ENCODE measurements at regions not wholly inside any gene's neighbourhood (a gene's known extent, or its start where the extent isn't known, plus 50 kb on each side); places are given as distances from the start of the nearest gene placed in this dataset.

- TF ChIP-seq CTCF (IDR thresholded peaks at IDR 0.05): no peak
- TF ChIP-seq POLR2A (IDR thresholded peaks at IDR 0.05): no peak
These were observed 367.3 kb upstream of the EPHA7 start for GRCh38 chr6:93786474-93787330.
